GM10266 (cell line): ENCODE measurements at regions not wholly inside any gene's neighbourhood (a gene's known extent, or its start where the extent isn't known, plus 50 kb on each side); places are given as distances from the start of the nearest gene placed in this dataset.

ENCODE experiments used
- DNase-seq: peaks from one replicate; pipeline ENCODE4 v3.0.0; 2012; ENCODE audit errors: extremely low spot score
- TF ChIP-seq, protein P1 (sequence below): IDR thresholded peaks from 2 replicates; pipeline ENCODE4 v1.5.1; 2012; ENCODE audit warnings: mild to moderate bottlenecking, low read depth; ENCODE audit not compliant: control insufficient read depth, insufficient read depth; ENCODE audit errors: missing control alignments

DNA sequence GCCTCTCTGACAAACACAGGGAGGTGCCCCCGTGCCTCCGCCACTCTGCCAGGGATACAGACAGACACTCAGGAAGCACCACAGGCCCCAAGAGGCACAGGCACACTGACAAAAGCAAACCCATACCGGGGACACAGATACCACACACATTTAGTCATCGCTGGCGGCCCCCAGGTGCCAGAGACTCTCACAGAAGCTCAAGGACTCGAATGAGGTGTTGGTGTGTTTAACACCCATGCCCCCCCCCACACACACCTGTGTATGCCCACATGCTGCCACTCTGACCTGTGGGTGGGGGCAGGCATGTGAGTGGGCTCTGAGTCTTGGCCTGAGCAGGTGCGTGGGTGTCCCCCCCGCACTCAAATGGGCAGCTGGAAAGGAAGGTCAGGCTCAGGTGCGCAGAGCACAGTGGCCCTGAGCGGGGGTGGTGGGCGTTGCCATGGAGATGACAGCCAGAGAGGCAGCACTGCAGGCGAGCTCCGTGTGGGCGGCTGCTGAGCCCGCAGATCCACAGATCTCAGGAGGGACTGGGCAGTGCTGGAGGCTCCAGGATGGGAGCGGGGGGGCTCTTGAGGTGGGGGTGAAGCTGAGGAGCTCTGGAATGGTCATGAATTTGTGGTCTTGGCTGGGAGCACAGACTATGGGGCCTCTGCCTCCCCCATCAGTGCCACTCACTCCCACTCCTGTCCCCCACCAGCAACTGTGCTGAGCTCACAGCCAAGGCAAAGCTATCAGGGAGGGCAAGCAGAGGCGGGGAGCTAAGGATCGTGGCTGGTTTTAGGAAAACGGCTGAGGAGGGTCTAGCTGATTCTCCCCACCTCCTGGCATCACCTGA, 73.9 kb upstream of the TAF1B start:
- TF ChIP-seq, protein P1, sequence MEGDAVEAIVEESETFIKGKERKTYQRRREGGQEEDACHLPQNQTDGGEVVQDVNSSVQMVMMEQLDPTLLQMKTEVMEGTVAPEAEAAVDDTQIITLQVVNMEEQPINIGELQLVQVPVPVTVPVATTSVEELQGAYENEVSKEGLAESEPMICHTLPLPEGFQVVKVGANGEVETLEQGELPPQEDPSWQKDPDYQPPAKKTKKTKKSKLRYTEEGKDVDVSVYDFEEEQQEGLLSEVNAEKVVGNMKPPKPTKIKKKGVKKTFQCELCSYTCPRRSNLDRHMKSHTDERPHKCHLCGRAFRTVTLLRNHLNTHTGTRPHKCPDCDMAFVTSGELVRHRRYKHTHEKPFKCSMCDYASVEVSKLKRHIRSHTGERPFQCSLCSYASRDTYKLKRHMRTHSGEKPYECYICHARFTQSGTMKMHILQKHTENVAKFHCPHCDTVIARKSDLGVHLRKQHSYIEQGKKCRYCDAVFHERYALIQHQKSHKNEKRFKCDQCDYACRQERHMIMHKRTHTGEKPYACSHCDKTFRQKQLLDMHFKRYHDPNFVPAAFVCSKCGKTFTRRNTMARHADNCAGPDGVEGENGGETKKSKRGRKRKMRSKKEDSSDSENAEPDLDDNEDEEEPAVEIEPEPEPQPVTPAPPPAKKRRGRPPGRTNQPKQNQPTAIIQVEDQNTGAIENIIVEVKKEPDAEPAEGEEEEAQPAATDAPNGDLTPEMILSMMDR, result no peak
- DNase-seq, result peak; percentile 67

- TF ChIP-seq, protein P1, result no peak
- no peak for DNase-seq
Measured at GRCh38 chr2:9770006-9770307, 73.3 kb upstream of the TAF1B start.

- peak; percentile 70 for DNase-seq
- TF ChIP-seq, protein P1, result peak; percentile 65
Measured at GRCh38 chr2:9770308-9771100, 72.8 kb upstream of the TAF1B start.

- DNase-seq, result no peak
Measured at GRCh38 chr2:9771101-9771449, 72.2 kb upstream of the TAF1B start.

GRCh38 chr2:9771481-9772017, 71.7 kb upstream of the TAF1B start:
- TF ChIP-seq, protein P1, result no peak
- DNase-seq, result no peak

More at GRCh38 chr2:9771101-9771449, 72.2 kb upstream of the TAF1B start:
- TF ChIP-seq, protein P1, result no peak

DNA sequence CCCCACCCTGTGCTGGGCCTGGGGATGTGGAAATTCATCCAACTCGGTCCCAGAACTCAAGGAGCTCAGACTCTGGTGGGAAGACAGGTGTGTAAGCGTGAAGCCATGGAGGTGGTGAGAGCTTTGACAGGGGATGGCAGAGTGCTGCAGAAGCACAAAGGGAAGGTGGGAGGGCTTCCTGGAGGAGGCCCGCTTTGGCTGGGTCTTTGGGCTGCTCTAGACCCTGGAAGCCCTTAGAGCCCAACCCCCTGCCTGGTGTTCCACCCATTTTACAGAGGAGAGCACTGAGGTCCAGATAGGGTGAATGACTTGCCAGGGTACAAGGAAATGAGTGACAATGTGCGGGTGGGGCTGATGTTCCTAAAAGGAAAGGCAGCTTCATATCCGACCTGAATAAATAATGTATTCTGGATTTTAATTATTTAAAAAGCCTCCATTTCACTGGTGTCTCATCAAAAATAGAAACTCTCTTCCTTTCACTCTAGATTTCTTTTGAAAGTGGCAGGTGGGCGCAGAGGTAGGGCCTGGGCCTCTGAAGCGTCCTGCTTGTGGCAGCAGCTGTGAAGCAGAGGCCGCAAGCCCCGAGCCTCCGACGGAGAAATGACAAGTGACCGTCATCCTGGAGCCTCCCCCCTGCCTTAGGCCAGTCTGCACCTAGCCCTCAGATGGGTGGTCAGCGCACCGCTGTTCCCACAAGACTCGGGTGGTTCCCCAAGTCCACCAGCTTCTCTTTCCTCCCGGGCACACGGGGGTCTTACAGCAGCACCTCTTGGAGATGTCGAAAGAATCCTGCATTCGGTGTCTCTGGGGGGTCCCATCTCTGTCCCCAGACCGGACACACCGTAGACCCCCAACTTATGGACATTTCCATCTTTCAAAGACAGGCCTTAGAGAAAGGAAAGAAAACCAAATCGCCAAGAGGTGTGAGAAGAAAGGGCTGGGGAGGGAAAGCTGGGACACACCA, 71.0 kb upstream of the TAF1B start:
- no peak for DNase-seq
- TF ChIP-seq, protein P1, result no peak
